Heart left ventricle (tissue), 16 donors: ENCODE measurements at regions not wholly inside any gene's neighbourhood (a gene's known extent, or its start where the extent isn't known, plus 50 kb on each side); places are given as distances from the start of the nearest gene placed in this dataset.

Experiments used
- ATAC-seq, 4 donors: fragments of 200-7000 bp; cut with Tn5 transposase; one replicate each; pipeline ENCODE4 v1.9.1; 2020 to 2022; ENCODE audit warnings: moderate library complexity in 4 of 4, mild to moderate bottlenecking in 3 of 4, moderate number of reproducible peaks in 1 of 4
- DNase-seq, 5 donors: peaks; one replicate each; pipeline ENCODE4 v3.0.0-alpha.2; 2020
- H3K27ac ChIP-seq, 12 donors: fragments of 200-600 bp; sonication (generic) in 4 of 12; one replicate each; pipeline versions ENCODE4 v1.5.0 to v1.8.0; 2016 to 2022; ENCODE audit warnings: mild to moderate bottlenecking in 2 of 12
- H3K27me3 ChIP-seq, 9 donors: fragments of 200-600 bp; sonication (generic) in 2 of 9; one replicate each; pipeline versions ENCODE4 v1.5.1 to v1.8.0; 2016 to 2022; ENCODE audit warnings: mild to moderate bottlenecking in 3 of 9
- H3K36me3 ChIP-seq, 9 donors: fragments of 200-600 bp; sonication (generic) in 2 of 9; one replicate each; pipeline versions ENCODE4 v1.5.0 to v1.8.0; 2018 to 2022; ENCODE audit warnings: mild to moderate bottlenecking in 2 of 9
- H3K4me1 ChIP-seq, 12 donors: fragments of 200-600 bp; sonication (generic) in 4 of 12; one replicate each; pipeline versions ENCODE4 v1.5.0 to v1.8.0; 2016 to 2022; ENCODE audit warnings: mild to moderate bottlenecking in 3 of 12
- H3K4me3 ChIP-seq, 12 donors: fragments of 200-600 bp; sonication (generic) in 4 of 12; one replicate each; pipeline versions ENCODE4 v1.5.0 to v1.8.0; 2017 to 2022; ENCODE audit warnings: mild to moderate bottlenecking in 9 of 12, moderate library complexity in 4 of 12
- H3K9me3 ChIP-seq, 12 donors: fragments of 200-600 bp; sonication (generic) in 4 of 12; one replicate each; pipeline versions ENCODE4 v1.5.0 to v1.8.0; 2016 to 2022; ENCODE audit warnings: mild to moderate bottlenecking in 1 of 12
- CTCF ChIP-seq, 12 donors: fragments of 200-600 bp; sonication (generic) in 4 of 12; IDR thresholded peaks; one replicate each; pipeline versions ENCODE4 v1.5.0 to v1.8.0; 2018 to 2022; ENCODE audit warnings: antibody characterized with exemption in 12 of 12, mild to moderate bottlenecking in 5 of 12
- POLR2A ChIP-seq, 2 donors: fragments of 450-650 bp; IDR thresholded peaks; one replicate each; pipeline ENCODE4 v1.6.1; 2017; ENCODE audit warnings: antibody characterized with exemption in 2 of 2, mild to moderate bottlenecking in 2 of 2, moderate library complexity in 2 of 2
- whole genome bisulfite sequencing, 4 donors: extraction: QIAGEN DNeasy Blood & Tissue Kit in 2 of 4; methylation state at CpG; one replicate each; pipeline versions ENCODE4 v1.1.5 to v1.1.7; 2013 to 2018; 5-methylcytosine and 5-hydroxymethylcytosine counted together
- intact Hi-C, 10 donors: fragments of 100-400 bp; cut with DNase I; formaldehyde crosslinking; loops; one replicate each; pipeline versions ENCODE4 v1.11.1 to v1.14.2; 2022
- donor health status: ischemic (EF 13 %, LVEDD 7.1; RV severe dilation, severe dysfunction).
- donor health status: healthy with polysubstance abuse.
- donor health status: DM: no; HTN: yes; CAD: no.
- donor health status: DM: no; HTN: no; CAD: no.
- donor health status: ischemic (EF 25% LVEDD 6.9; RV normal size, moderate dysfunction).
- donor health status: ischemic (EF 25% LVEDD 5.7; RV mildly dilated, moderate dysfunction).
- donor health status: healthy.
- donor health status: DM: yes; HTN: yes; CAD: no.
- donor health status: ischemic (EF 35%, LVEDD 5.7; RV mildly dilated, moderate dysfunction).
- donor health status: nonischemic (EF 11% LVEDD 7.7; RV severe dilation, severe dysfunction).
- donor health status: DM: yes; HTN: yes; CAD: no.
- donor health status: PGD.
- donor health status: ischemic (EF 29% LVEDD 5.4; RV normal size, mild dysfunction).
- donor health status: nonischemic (EF 23%, LVEDD 6.1; RV moderate dilation, normal function).

- no peak for TF ChIP-seq POLR2A (IDR thresholded peaks at IDR 0.05)
- TF ChIP-seq CTCF (IDR thresholded peaks at IDR 0.05) = no peak
- H3K36me3 ChIP-seq = no peaks in the 10 kb centered on the region
Measured at GRCh38 chr1:199150756-199151155, 511.9 kb downstream of the PTPRC start.

GRCh38 chr1:199151634-199152425 lies 513.0 kb downstream of the PTPRC start:
- DNase-seq (no peak), ATAC-seq (no peak)
- Histone ChIP-seq H3K4me1 (no peaks in the 10 kb centered on the region), H3K27ac (no peak overlapping the region), H3K27me3 (no peaks in the 10 kb centered on the region), H3K9me3 (no peaks in the 10 kb centered on the region), H3K36me3 (no peaks in the 10 kb centered on the region), H3K4me3 (no peak overlapping the region)
- intact Hi-C loops = no loop called here
- 76 to 83% (median 82%) methylated on average over 6 of the region's 6 CpGs for WGBS, 4 donors
- TF ChIP-seq CTCF (IDR thresholded peaks at IDR 0.05) (no peak), POLR2A (IDR thresholded peaks at IDR 0.05) (no peak)

More at GRCh38 chr1:199150756-199151155, 511.9 kb downstream of the PTPRC start:
- Histone ChIP-seq H3K27ac (no peak overlapping the region), H3K27me3 (no peaks in the 10 kb centered on the region), H3K4me1 (no peaks in the 10 kb centered on the region), H3K9me3 (no peaks in the 10 kb centered on the region), H3K4me3 (no peak overlapping the region)
- DNase-seq (no peak), ATAC-seq (no peak)
- WGBS, 4 donors = 93 to 97% (median 95%) methylated on average over 1 of the region's 1 CpG
- intact Hi-C loops = no loop called here

- intact Hi-C loops = no loop called here
- DNase-seq (no peak), ATAC-seq (no peak)
- H3K4me1 ChIP-seq = no peaks in the 10 kb centered on the region
- no peak overlapping the region for H3K27ac ChIP-seq
- no peaks in the 10 kb centered on the region for H3K36me3 ChIP-seq
- WGBS, 4 donors = 66 to 67% (median 66%) methylated on average over 4 of the region's 4 CpGs
- no peaks in the 10 kb centered on the region for H3K27me3 ChIP-seq
- H3K9me3 ChIP-seq = no peaks in the 10 kb centered on the region
- H3K4me3 ChIP-seq = no peak overlapping the region
- TF ChIP-seq CTCF (IDR thresholded peaks at IDR 0.05) = no peak
- no peak for TF ChIP-seq POLR2A (IDR thresholded peaks at IDR 0.05)
Measured at GRCh38 chr1:199152676-199153075, 513.8 kb downstream of the PTPRC start.

GRCh38 chr1:199155166-199156019 lies 516.6 kb downstream of the PTPRC start:
- DNase-seq (no peak), ATAC-seq (no peak)
- Histone ChIP-seq H3K4me3 (no peak overlapping the region), H3K9me3 (no peaks in the 10 kb centered on the region), H3K27ac (no peak overlapping the region), H3K4me1 (no peaks in the 10 kb centered on the region), H3K27me3 (no peaks in the 10 kb centered on the region), H3K36me3 (no peaks in the 10 kb centered on the region)
- WGBS, 4 donors = 90 to 92% (median 91%) methylated on average over 3 of the region's 3 CpGs
- intact Hi-C loops = no loop called here
- TF ChIP-seq CTCF (IDR thresholded peaks at IDR 0.05) = no peak
- no peak for TF ChIP-seq POLR2A (IDR thresholded peaks at IDR 0.05)
